ENCODE measurements at regions not wholly inside any gene's neighbourhood (a gene's known extent, or its start where the extent isn't known, plus 50 kb on each side); places are given as distances from the start of the nearest gene placed in this dataset.

DNA sequence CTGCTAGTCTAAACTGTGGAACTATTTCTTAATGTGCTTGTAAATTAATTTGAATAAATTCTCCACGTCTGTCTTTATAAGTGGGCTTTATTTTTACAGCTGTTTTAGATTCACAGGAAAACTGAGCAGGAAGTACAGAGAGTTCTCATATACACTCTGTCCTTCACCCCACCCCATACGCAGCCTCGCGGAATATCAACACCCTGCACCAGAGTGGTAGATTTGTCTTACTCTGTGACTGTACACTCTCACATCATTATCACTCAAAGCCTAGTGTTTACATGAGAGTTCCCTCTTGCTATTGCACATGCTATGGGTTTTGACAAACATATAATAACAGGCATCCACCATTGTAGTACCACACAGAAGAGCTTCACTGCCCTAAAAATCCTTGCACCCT is 179.7 kb upstream of the DAB2 start:
- H3K36me3 ChIP-seq (ENCODE audit: control insufficient read depth in 1 of 2, insufficient read depth in 2 of 2, low read length in 2 of 2) = no peaks in the 10 kb centered on the region
- H3K27me3 ChIP-seq (ENCODE audit: control insufficient read depth in 1 of 2, insufficient read depth in 2 of 2, low read length in 2 of 2) = no peaks in the 10 kb centered on the region
- no peak overlapping the region for H3K27ac ChIP-seq (ENCODE audit: low read depth, low read length)
- H3K9me3 ChIP-seq (ENCODE audit: control insufficient read depth in 1 of 2, low read length in 2 of 2) = no peaks in the 10 kb centered on the region
- H3K4me1 ChIP-seq (ENCODE audit: control insufficient read depth in 1 of 2, insufficient read depth in 2 of 2, low read length in 2 of 2) = peaks cover 0 to 3% of the 10 kb centered on the region in 2 donors
- no peak overlapping the region for H3K4me3 ChIP-seq (ENCODE audit: low read depth in 1 of 2, low read length in 2 of 2)
- no peak overlapping the region for H3K9ac ChIP-seq (ENCODE audit: low read depth in 1 of 2, low read length in 2 of 2)

- Histone ChIP-seq H3K36me3 (ENCODE audit: control insufficient read depth in 1 of 2, insufficient read depth in 2 of 2, low read length in 2 of 2) (no peaks in the 10 kb centered on the region), H3K4me1 (ENCODE audit: control insufficient read depth in 1 of 2, insufficient read depth in 2 of 2, low read length in 2 of 2) (peaks cover 0 to 4% of the 10 kb centered on the region in 2 donors), H3K9ac (ENCODE audit: low read depth in 1 of 2, low read length in 2 of 2) (no peak overlapping the region), H3K27me3 (ENCODE audit: control insufficient read depth in 1 of 2, insufficient read depth in 2 of 2, low read length in 2 of 2) (no peaks in the 10 kb centered on the region), H3K27ac (ENCODE audit: low read depth, low read length) (no peak overlapping the region), H3K9me3 (ENCODE audit: control insufficient read depth in 1 of 2, low read length in 2 of 2) (no peaks in the 10 kb centered on the region), H3K4me3 (ENCODE audit: low read depth in 1 of 2, low read length in 2 of 2) (no peak overlapping the region)
These were observed 175.1 kb upstream of the DAB2 start for GRCh38 chr5:39599721-39600431.

GRCh38 chr5:39598661-39599248 is 174.0 kb upstream of the DAB2 start:
- no peak overlapping the region for H3K27ac ChIP-seq (ENCODE audit: low read depth, low read length)
- peaks cover 0 to 4% of the 10 kb centered on the region in 2 donors for H3K4me1 ChIP-seq (ENCODE audit: control insufficient read depth in 1 of 2, insufficient read depth in 2 of 2, low read length in 2 of 2)
- H3K4me3 ChIP-seq (ENCODE audit: low read depth in 1 of 2, low read length in 2 of 2) = no peak overlapping the region
- no peaks in the 10 kb centered on the region for H3K9me3 ChIP-seq (ENCODE audit: control insufficient read depth in 1 of 2, low read length in 2 of 2)
- no peaks in the 10 kb centered on the region for H3K36me3 ChIP-seq (ENCODE audit: control insufficient read depth in 1 of 2, insufficient read depth in 2 of 2, low read length in 2 of 2)
- H3K9ac ChIP-seq (ENCODE audit: low read depth in 1 of 2, low read length in 2 of 2) = no peak overlapping the region
- no peaks in the 10 kb centered on the region for H3K27me3 ChIP-seq (ENCODE audit: control insufficient read depth in 1 of 2, insufficient read depth in 2 of 2, low read length in 2 of 2)

- H3K27me3 ChIP-seq (ENCODE audit: control insufficient read depth in 1 of 2, insufficient read depth in 2 of 2, low read length in 2 of 2) = no peaks in the 10 kb centered on the region
- H3K4me3 ChIP-seq (ENCODE audit: low read depth in 1 of 2, low read length in 2 of 2) = no peak overlapping the region
- H3K27ac ChIP-seq (ENCODE audit: low read depth, low read length) = no peak overlapping the region
- H3K4me1 ChIP-seq (ENCODE audit: control insufficient read depth in 1 of 2, insufficient read depth in 2 of 2, low read length in 2 of 2) = no peaks in the 10 kb centered on the region
- H3K9me3 ChIP-seq (ENCODE audit: control insufficient read depth in 1 of 2, low read length in 2 of 2) = no peaks in the 10 kb centered on the region
- no peaks in the 10 kb centered on the region for H3K36me3 ChIP-seq (ENCODE audit: control insufficient read depth in 1 of 2, insufficient read depth in 2 of 2, low read length in 2 of 2)
- no peak overlapping the region for H3K9ac ChIP-seq (ENCODE audit: low read depth in 1 of 2, low read length in 2 of 2)
These were observed 163.4 kb upstream of the DAB2 start for GRCh38 chr5:39588179-39588578.

GRCh38 chr5:39587675-39588074 is 162.9 kb upstream of the DAB2 start:
- Histone ChIP-seq H3K36me3 (ENCODE audit: control insufficient read depth in 1 of 2, insufficient read depth in 2 of 2, low read length in 2 of 2) (no peaks in the 10 kb centered on the region), H3K4me3 (ENCODE audit: low read depth in 1 of 2, low read length in 2 of 2) (no peak overlapping the region), H3K9ac (ENCODE audit: low read depth in 1 of 2, low read length in 2 of 2) (no peak overlapping the region), H3K9me3 (ENCODE audit: control insufficient read depth in 1 of 2, low read length in 2 of 2) (no peaks in the 10 kb centered on the region), H3K27ac (ENCODE audit: low read depth, low read length) (no peak overlapping the region), H3K27me3 (ENCODE audit: control insufficient read depth in 1 of 2, insufficient read depth in 2 of 2, low read length in 2 of 2) (no peaks in the 10 kb centered on the region), H3K4me1 (ENCODE audit: control insufficient read depth in 1 of 2, insufficient read depth in 2 of 2, low read length in 2 of 2) (no peaks in the 10 kb centered on the region)

DNA sequence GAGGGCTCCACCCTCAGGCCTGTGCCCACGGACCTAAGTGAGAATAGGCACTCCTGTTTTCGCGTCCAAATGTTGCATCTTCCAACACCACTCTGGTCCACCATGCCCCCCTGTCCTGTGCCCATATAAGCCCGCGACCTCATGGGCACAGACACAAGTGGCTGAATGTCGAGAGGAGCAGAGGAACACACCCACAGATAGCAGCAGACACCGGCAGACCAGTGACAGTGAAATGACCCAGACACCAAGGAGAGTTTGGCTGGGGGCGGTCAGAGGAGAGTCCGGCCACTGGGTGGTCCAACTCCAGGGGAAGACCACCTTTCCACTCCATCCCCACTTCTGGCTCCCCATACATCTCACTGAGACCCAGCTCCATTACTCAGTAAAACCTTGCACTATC is 161.4 kb upstream of the DAB2 start:
- Histone ChIP-seq H3K36me3 (ENCODE audit: control insufficient read depth in 1 of 2, insufficient read depth in 2 of 2, low read length in 2 of 2) (no peaks in the 10 kb centered on the region), H3K9me3 (ENCODE audit: control insufficient read depth in 1 of 2, low read length in 2 of 2) (no peaks in the 10 kb centered on the region), H3K4me3 (ENCODE audit: low read depth in 1 of 2, low read length in 2 of 2) (no peak overlapping the region), H3K27ac (ENCODE audit: low read depth, low read length) (no peak overlapping the region), H3K9ac (ENCODE audit: low read depth in 1 of 2, low read length in 2 of 2) (no peak overlapping the region), H3K4me1 (ENCODE audit: control insufficient read depth in 1 of 2, insufficient read depth in 2 of 2, low read length in 2 of 2) (peaks cover 0 to 3% of the 10 kb centered on the region in 2 donors), H3K27me3 (ENCODE audit: control insufficient read depth in 1 of 2, insufficient read depth in 2 of 2, low read length in 2 of 2) (no peaks in the 10 kb centered on the region)

- H3K27ac ChIP-seq (ENCODE audit: low read depth, low read length) = no peak overlapping the region
These were observed 160.1 kb upstream of the DAB2 start for GRCh38 chr5:39584927-39585326.

DNA sequence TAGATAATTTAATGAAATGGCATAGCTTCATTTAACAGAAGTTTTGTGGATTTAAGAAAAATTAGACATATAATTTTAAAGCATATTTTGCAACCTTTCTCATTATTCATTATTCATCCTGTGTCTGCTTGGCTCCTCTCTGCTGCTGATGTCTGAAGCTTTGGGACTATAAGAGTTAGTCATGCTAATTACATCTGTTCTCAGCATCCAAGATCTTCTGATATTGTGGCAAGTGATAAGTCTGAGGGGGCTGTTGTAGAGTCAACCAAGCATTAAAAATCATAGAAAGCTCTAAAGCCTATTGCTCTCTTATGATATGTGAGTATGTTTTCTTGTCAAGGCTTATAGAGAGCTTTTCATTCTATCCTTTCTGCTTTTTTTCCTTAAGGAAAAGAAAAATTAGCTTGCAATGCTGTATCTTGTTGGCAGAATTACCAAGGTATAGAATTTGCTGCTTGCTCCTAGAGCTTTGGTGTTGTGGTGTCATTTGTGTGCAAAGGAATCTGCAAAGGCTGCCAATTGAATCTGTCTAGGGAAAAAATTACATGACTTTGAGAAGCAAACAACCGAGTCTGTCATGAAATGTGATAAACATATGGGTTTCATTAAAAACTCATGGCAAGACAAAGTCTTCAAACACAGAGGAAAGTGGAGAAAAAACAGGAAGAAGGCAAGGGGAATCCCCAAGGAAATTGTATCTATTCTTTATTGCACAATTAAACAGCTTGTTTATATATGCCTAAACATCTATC is 156.1 kb upstream of the DAB2 start:
- Histone ChIP-seq H3K4me1 (ENCODE audit: control insufficient read depth in 1 of 2, insufficient read depth in 2 of 2, low read length in 2 of 2) (peaks cover 0 to 17% of the 10 kb centered on the region in 2 donors), H3K36me3 (ENCODE audit: control insufficient read depth in 1 of 2, insufficient read depth in 2 of 2, low read length in 2 of 2) (no peaks in the 10 kb centered on the region), H3K4me3 (ENCODE audit: low read depth in 1 of 2, low read length in 2 of 2) (no peak overlapping the region), H3K9me3 (ENCODE audit: control insufficient read depth in 1 of 2, low read length in 2 of 2) (no peaks in the 10 kb centered on the region), H3K27ac (ENCODE audit: low read depth, low read length) (no peak overlapping the region), H3K27me3 (ENCODE audit: control insufficient read depth in 1 of 2, insufficient read depth in 2 of 2, low read length in 2 of 2) (no peaks in the 10 kb centered on the region), H3K9ac (ENCODE audit: low read depth in 1 of 2, low read length in 2 of 2) (no peak overlapping the region)

More at GRCh38 chr5:39584927-39585326, 160.1 kb upstream of the DAB2 start:
- Histone ChIP-seq H3K4me1 (ENCODE audit: control insufficient read depth in 1 of 2, insufficient read depth in 2 of 2, low read length in 2 of 2) (peaks cover 0 to 8% of the 10 kb centered on the region in 2 donors), H3K9me3 (ENCODE audit: control insufficient read depth in 1 of 2, low read length in 2 of 2) (no peaks in the 10 kb centered on the region), H3K4me3 (ENCODE audit: low read depth in 1 of 2, low read length in 2 of 2) (no peak overlapping the region), H3K27me3 (ENCODE audit: control insufficient read depth in 1 of 2, insufficient read depth in 2 of 2, low read length in 2 of 2) (no peaks in the 10 kb centered on the region), H3K9ac (ENCODE audit: low read depth in 1 of 2, low read length in 2 of 2) (no peak overlapping the region), H3K36me3 (ENCODE audit: control insufficient read depth in 1 of 2, insufficient read depth in 2 of 2, low read length in 2 of 2) (no peaks in the 10 kb centered on the region)

DNA sequence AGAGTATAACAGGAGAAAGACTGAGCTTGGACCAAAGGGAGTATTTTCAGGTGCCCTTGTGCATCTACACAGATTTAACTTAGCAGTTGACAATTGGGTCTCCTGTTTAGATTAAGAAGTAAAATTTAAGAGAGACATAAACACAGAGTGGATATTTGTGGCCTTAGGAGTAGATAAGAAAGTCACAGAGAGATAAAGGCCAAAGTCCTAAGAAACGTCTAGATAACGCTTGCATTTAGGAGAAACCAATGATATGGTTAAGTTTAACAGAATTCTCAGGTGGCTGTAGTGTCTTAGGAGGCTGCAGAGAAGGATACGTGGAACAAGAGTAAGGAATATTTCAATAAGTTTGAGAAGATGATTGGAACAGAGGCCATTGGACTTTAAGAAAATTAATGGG is 155.0 kb upstream of the DAB2 start:
- Histone ChIP-seq H3K9ac (ENCODE audit: low read depth in 1 of 2, low read length in 2 of 2) (no peak overlapping the region), H3K9me3 (ENCODE audit: control insufficient read depth in 1 of 2, low read length in 2 of 2) (no peaks in the 10 kb centered on the region), H3K36me3 (ENCODE audit: control insufficient read depth in 1 of 2, insufficient read depth in 2 of 2, low read length in 2 of 2) (no peaks in the 10 kb centered on the region), H3K4me3 (ENCODE audit: low read depth in 1 of 2, low read length in 2 of 2) (no peak overlapping the region), H3K4me1 (ENCODE audit: control insufficient read depth in 1 of 2, insufficient read depth in 2 of 2, low read length in 2 of 2) (peaks cover 0 to 17% of the 10 kb centered on the region in 2 donors), H3K27ac (ENCODE audit: low read depth, low read length) (no peak overlapping the region), H3K27me3 (ENCODE audit: control insufficient read depth in 1 of 2, insufficient read depth in 2 of 2, low read length in 2 of 2) (no peaks in the 10 kb centered on the region)

GRCh38 chr5:39578887-39579497 is 154.2 kb upstream of the DAB2 start:
- H3K27ac ChIP-seq (ENCODE audit: low read depth, low read length) = no peak overlapping the region
- no peaks in the 10 kb centered on the region for H3K27me3 ChIP-seq (ENCODE audit: control insufficient read depth in 1 of 2, insufficient read depth in 2 of 2, low read length in 2 of 2)
- no peaks in the 10 kb centered on the region for H3K36me3 ChIP-seq (ENCODE audit: control insufficient read depth in 1 of 2, insufficient read depth in 2 of 2, low read length in 2 of 2)
- no peak overlapping the region for H3K4me3 ChIP-seq (ENCODE audit: low read depth in 1 of 2, low read length in 2 of 2)
- H3K9ac ChIP-seq (ENCODE audit: low read depth in 1 of 2, low read length in 2 of 2) = no peak overlapping the region
- H3K9me3 ChIP-seq (ENCODE audit: control insufficient read depth in 1 of 2, low read length in 2 of 2) = no peaks in the 10 kb centered on the region
- H3K4me1 ChIP-seq (ENCODE audit: control insufficient read depth in 1 of 2, insufficient read depth in 2 of 2, low read length in 2 of 2) = peaks cover 0 to 17% of the 10 kb centered on the region in 2 donors
